GM21515 (cell line): ENCODE measurements at regions not wholly inside any gene's neighbourhood (a gene's known extent, or its start where the extent isn't known, plus 50 kb on each side); places are given as distances from the start of the nearest gene placed in this dataset.

Experiments
- ATAC-seq: cut with Tn5 transposase; IDR thresholded peaks from one replicate; pipeline ENCODE4 v1.9.1; 2021; ENCODE audit not compliant: unreplicated experiment

- no peak for ATAC-seq
Observed at GRCh38 chr3:124272605-124273151, 280.8 kb upstream of the ROPN1 start.

DNA sequence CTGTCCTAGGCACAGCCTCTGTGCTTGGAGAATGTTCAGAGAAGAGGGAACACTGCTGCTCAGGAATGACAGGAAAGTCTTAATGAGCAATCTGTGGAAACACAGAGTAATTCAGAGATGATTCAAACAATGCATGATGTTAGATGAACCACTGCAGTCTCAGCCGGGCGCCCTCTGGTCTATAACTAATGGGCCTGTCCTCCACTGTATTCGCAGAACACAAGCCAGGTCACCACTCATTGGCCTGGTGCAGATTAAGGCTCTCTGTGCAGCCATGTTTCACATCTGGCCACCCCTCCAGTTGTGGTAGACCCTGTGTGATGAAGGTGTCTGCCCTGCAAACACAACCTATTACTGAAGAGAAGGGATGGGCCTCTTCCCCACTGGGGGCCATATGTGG, 281.7 kb upstream of the ROPN1 start:
- no peak for ATAC-seq

- ATAC-seq, result no peak
Observed at GRCh38 chr3:124274051-124274450, 282.1 kb upstream of the ROPN1 start.

DNA sequence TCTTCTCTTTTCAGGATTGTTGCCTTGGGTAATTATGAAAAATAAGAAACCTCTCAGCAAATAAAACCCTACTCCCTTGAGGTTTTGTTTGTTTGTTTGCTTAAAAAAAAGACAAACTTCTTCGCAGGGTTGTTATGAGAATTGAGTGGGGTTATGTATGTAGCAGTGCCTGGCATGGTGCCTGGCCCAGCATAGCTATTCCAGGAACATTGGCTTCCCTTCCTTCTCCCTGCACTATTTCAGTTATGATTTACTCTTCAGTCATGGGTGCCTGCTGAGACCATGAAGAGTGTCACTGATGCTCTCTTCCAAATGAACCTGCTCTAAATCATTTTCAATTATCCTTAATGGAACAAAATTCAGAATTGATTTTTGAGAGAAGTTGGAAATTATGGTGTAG, 283.5 kb upstream of the ROPN1 start:
- ATAC-seq, result no peak

DNA sequence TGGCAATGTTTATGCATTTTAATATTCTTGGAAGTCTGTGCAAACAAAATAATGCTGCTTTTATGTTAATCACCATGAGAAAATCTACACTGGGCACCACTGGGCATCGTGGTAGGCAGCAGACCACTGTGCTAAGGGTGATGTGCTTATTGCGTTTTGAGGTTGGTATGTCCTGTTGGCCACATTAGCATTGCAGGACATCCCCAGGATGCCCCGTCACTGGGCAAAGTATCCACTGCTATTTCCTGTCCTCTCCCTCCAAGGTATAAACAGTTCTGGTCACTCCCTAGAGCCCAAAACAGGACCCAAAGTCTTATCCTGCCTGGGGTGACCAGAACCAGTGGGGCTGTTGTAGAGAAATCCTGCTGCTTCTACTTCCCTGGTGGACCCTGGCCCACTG, 284.2 kb upstream of the ROPN1 start:
- no peak for ATAC-seq

DNA sequence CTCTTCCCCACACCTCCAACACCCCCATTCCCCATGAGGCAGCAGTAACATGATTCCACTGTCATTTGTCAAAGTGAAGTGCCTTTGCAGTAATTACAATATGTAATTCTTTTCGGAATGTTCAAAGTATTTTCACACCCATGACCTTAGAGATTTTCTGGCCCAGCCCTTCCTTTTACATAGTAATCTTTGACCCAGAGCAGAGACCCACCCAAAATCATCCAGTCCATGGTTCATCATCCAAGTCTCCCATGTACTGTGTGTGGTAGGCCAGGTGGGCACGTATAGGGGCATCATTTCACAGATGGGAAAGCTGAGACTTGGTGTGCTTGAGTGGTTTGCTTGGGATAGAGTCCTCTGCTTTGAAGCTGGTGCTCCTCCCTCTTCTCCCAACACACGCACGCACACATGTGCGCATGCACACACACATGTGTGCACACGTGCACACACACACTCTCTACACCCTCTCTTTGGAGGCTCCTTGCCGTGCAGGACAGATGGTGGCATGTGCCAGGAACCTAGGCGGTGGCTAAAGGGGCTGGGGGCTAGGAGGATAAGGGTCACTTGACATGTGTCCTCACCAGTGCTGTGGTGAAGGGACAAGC, 284.7 kb upstream of the ROPN1 start:
- no peak for ATAC-seq

GRCh38 chr3:124277144-124277890, 285.4 kb upstream of the ROPN1 start:
- no peak for ATAC-seq

DNA sequence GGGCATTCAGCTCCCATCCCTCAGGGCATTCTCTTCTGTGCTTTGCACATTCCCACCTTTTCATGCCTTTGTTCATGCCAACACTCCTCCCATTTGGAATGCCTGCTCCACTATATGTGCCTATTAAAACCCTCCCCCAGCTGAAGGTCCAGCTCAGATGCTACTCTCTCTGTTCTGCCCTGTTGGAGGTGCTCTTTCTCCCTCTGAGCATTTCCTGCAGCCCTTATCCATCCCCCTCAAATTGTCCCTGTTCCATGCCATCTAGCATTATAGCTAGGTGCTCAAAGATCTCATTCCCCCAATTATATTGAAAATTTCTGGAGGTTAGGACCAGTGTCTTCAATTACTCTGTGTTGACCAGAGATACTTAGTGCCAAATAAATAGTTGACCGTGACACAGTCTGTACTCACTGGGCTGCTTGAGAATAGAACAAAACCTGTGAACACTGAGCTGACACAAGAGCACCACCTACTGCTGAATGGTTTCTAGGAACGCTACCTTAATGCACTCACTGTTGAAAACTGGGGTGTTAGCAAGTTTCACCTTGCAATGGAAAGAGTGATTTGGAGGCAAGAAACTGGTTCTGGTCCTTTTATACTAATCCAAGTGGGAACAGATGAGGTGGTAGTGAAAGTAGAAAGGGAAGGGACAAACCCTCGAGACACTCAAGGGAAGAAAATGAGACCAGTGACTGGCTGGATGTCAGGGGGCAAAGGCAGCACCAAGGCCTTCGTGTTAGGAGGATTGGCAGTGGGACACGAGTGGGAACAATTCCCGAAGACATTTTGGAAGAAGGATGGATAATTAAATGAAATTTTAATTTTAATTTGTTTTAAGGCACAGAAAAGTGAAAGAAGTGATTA, 289.8 kb upstream of the ROPN1 start:
- ATAC-seq, result no peak

DNA sequence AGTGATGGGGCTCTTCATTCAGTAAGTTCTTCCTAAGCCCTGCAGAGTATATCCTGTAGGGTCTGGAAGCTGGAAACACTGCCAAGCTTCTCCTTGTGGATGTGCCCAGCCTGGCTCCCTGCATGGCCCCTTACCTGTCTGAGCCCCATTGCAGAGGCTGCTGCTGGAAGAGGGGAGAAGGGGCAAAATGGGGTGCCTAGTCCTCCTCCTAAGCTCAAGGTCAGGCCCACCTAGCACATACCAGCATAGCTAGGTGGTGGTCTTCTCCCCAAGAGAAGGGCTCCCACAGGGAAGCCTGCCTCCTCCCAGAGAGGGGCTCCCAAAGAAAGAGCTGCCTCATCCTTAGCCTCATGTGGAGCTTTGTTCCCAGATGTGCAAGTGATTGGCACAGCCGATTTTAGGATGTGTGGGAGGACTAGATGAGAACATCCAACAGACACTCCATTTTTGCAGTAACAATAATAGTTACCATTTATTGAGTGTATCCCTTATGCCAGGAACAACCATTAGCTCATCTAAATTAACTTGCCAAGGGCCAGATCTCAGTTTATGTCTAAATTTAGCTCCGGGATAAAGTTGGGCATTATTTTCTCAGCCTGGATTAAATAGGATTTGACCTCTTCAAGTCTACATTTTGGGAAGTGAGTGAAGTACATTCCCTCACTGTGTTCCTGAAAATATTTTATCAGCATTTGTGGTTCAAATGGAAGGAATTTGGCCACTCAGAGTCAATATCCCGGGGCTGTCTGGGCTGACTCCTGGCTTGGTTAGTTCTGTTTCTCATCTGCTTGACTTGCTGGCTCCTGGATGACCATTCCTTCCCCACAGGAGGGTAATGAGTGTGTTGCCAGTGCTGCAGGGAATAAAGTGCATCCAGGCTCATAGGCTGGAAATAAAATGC, 291.1 kb upstream of the ROPN1 start:
- ATAC-seq, result no peak

DNA sequence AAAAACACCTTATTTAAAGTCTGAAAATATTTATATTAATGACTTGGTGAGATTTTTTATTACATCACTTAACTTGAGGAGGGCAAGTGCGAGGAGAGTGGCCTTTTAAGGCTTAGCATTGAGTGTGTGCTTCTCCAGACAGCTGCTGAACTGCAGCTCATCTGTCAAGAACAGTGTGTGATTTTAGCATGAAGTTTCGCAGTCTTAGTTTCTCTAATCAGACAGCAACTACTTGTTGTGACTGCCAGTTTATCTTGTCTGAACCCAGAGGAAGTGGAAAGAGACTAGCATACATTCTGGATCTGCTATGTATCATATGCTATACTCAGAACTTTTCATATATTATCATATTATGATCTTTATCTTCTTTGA, 291.7 kb upstream of the ROPN1 start:
- ATAC-seq, result no peak

DNA sequence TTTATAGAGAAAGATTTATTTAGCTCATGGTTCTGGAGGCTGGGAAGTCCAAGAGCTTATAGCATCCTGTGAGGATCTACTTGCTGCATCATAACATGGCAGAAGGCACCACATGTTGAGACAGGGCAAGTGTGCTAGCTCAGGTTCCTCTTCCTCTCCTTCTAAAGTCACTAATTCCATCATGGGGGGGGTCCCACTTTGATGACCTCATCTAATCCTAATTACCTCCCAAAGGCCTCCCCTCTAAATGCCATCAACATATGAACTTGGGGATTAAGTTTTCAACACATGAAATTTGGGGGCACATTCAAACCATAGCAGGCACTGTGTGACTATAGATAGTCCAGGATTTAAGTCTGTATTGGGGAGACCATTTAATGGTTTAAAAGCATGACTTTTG, 297.1 kb upstream of the ROPN1 start:
- ATAC-seq, result no peak

DNA sequence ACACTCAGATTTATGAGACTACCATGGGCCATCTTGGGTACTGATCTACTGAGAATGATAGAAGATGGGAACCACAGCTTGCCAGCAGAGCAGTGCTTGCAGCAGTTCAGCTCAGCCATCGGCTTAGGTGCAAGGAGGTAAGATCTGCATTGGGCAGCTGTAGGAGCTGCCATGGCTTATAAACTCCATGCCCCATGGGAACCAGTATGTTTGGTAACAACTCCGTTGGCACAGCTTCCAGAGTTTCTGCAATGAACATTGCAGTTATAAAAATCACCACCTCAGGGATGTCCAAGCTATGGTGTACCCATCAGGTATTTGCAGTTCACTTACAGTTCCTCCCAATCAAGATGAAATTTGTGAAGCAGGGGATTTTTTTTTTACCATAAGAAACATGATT, 299.1 kb upstream of the ROPN1 start:
- ATAC-seq, result no peak

- ATAC-seq, result no peak
Observed at GRCh38 chr3:124292329-124292728, 300.4 kb upstream of the ROPN1 start.

DNA sequence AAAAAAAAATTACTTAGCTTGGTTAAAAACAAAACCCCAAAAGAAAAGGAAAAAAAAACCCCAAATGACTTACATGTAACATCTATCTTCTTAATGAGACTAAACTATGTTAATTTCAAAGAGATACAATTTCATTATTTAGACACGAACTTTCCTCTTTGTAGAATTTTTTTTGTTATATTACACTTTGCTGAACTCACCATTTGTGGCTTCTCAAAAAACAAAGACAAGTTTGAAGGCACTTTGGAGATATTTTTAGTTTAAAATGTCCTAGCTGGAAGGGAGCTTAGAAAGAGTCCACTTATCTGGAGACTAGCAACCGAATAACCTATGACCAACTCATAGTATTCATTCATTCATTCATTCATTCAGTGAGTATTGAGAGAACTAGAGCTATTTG, 301.7 kb upstream of the ROPN1 start:
- ATAC-seq, result no peak

DNA sequence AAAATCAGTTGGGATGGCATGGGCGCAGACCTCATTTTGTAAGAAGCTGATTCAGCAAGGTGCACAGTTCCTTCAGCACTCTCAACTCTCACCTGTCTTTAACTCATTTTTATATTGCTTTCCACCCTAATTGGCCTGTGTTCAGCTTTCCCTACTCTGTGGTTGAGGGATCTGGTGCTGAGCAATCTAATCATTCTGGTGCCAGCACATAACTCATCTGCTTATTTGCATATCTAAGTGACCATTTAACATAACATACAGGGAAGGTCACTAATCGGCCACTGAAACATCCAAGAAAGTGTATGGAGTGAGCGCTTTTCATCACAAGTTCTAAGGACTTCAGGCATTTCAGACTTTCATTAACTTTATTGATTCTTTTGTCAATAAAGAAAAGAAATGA, 303.4 kb upstream of the ROPN1 start:
- ATAC-seq, result no peak

- no peak for ATAC-seq
Observed at GRCh38 chr3:124296406-124296805, 304.5 kb upstream of the ROPN1 start.

- ATAC-seq, result no peak
Observed at GRCh38 chr3:124297062-124297980, 305.4 kb upstream of the ROPN1 start.

GRCh38 chr3:124298301-124298700, 306.4 kb upstream of the ROPN1 start:
- no peak for ATAC-seq

- ATAC-seq, result no peak
Observed at GRCh38 chr3:124298951-124299350, 307.0 kb upstream of the ROPN1 start.

DNA sequence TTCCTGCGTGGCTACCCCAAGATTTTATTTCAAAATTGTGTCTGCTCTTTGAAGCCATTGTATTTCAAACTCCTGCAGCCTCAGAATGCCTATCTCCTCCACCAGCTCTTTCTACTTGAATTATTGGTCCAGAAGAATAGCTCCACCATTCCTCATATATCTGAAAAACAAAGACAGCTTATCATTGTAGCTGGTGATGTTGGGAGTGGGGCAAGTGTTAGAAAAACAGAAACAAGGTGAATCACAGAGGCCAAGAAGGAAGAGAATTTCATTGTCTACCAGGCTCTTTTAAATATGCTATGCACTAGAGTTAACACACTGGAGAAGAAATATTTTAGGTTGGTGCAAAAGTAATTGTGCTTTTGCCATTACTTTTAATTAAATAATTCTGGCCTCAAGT, 307.9 kb upstream of the ROPN1 start:
- ATAC-seq, result no peak
